Right renal cortex interstitium (tissue), 3 donors: ENCODE measurements at regions not wholly inside any gene's neighbourhood (a gene's known extent, or its start where the extent isn't known, plus 50 kb on each side); places are given as distances from the start of the nearest gene placed in this dataset.
A peak's percentile ranks its signal among the peaks of the same experiment; 100 is the strongest.

ENCODE experiments used
- DNase-seq, 3 donors: peaks; one replicate each; pipeline ENCODE4 v3.0.0-alpha.2; 2013; ENCODE audit warnings: low read depth in 3 of 3, low spot score in 2 of 3

DNA sequence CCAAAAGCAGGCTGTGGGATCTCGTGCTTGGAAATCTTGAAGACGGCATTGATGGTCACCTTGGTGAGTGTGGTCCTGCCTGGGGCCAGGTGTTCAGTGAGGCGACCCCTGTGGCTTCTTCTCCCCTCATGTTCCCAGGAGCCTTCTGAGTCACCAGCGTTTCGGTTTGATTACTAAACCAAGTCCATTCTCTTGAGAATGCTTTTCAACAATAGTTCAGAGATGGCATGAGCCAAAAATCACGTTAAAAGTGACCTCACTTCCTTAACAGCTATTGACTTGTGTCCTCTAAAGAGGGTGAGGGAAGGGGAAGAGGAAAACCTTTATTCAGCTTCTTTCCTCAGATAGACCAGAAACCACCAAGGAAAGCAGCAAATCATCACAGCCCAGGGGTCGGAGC is 315.2 kb downstream of the GATA3 start:
- no peak for DNase-seq

GRCh38 chr10:8374334-8374733 is 319.8 kb downstream of the GATA3 start:
- DNase-seq: no peak

- no peak for DNase-seq
These were observed 320.6 kb downstream of the GATA3 start for GRCh38 chr10:8375137-8375536.

DNA sequence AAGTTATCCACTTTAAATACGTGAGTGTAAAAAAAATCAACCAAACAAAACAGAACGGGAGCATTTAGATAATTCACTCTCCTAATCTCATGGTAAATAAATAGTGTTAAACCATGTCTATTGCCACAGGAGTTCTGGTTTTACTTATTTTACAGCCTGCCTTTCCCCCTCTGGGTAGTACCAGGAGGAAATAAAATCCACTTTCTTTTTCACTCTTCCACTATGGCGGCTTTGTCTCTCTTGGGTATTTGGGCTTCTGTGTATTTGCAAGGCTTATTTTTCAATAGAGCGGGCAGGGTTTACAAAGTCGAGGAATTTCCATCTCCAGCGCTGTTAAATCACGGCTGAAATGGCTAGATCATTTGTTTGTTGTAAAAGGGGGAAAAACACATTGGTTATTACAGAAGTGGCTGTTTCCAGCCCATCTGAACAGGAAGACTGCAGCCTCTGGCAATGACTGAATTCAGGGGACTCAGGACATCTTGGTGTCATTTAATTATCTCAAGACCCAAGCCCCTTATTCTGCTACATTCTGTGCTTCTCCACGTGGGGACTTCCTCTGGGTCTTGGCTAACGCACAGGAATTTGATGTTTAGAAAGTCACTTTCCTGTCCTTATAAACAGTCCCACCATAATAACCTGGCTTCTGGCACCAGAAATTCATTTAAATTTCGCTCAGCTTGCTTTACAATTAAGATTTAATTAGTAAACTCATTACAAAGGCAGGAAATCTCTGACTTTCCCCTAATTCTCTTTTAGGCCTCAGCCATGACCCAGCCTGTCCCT is 323.9 kb downstream of the GATA3 start:
- no peak for DNase-seq

DNA sequence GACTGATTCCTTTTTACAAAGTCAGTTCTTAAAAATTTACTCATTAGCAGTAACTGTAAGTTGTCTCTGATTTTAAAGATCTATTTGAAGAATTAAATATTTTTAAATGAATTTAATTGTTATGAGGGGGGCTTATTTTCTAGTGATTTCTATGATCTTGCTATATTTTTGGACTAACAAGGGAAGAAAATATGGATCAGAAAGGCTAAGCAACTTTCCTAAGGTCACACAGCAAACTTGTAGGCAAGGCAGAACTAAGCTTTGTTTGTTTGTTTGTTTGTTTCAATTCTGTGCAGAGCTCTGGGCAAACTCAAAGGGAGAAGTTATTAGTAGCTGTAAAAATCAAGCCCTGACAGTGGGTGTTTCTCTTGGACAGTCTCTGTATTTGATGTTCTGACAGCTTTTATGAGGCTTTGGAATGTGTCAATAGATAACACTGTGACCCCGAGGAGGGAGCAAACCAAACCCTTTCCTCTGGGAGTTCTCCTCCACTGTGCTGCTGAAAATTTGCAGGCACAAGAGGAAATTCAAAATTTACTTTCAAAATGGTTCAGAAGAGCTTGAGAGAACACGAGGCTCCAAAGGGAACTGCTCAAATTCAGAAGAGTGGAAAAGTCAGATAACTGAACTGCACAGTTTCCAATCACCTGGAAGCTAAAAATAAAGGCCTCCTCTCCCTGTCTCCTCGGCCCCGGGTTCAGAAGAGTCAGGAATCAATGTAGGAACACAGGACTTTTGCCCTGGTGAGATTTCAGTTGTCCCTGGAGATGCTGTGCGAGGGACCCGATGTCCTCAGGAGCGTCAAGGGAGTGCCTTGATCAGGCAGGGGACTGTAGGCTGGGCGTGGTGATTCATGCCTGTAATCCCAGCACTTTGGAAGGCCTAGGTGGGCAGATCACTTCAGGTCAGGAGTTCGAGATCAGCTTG is 325.7 kb downstream of the GATA3 start:
- DNase-seq: peak in 1 of 3 donors; percentile 8

- DNase-seq: no peak
These were observed 326.5 kb downstream of the GATA3 start for GRCh38 chr10:8380833-8381496.

GRCh38 chr10:8386781-8387180 is 332.3 kb downstream of the GATA3 start:
- no peak for DNase-seq

GRCh38 chr10:8389630-8390029 is 335.1 kb downstream of the GATA3 start:
- no peak for DNase-seq

DNA sequence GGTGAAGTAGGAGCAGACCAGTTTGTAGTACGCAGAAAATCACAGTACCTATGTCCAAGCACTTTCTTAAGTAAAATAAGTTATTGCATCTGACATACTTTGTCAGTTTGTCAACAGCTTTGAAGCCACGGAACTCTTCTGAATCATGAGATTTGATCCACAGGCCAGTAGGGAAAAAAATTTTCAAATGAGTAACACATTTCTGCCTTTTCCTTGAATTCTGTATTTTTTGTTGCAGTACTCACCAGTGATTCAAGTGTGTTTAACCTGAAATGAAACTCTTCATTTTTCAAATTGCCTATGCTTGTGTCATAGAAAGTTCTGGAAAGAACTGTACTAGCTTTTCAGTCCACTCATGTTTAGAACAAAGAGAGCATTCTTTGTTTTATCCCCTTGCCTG is 337.7 kb downstream of the GATA3 start:
- DNase-seq: no peak

DNA sequence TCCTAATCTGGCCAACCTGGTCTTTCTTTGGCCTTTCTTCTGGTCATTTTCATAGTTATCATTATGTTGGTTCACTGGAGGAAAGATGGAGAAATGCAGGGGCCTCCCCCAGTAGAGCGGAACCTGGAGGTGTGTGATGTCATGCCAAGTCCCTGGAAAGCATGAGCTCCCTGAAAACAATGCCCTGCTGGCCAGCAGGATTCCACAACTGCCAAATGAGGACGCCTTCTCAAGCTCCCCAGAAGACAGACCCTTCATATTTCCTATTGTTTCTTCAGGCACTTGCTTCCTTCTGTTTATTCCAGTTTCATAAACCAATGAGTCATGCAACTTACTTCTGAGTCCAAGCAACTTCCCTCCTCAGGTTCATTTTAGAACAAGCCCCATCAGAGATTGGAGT is 339.0 kb downstream of the GATA3 start:
- DNase-seq: no peak

DNA sequence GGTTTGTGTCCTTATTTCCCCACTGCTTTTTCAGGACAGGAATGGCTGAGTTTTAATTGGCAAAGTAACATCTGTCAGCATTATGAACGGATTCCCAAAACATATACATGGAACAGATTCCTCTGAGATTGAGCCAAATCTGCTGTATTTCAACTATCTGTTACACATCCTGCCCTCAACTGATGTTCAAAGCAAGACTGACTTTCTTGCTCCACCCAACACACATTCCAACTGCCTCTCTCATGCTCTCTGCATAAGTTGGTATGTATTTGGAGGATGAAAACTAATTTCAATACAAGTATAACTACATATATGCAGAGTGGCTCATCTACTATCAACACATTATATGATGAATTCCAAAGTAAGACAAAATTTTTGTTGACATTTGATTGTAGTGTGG is 342.2 kb downstream of the GATA3 start:
- DNase-seq: no peak

GRCh38 chr10:8398771-8399170 is 344.3 kb downstream of the GATA3 start:
- DNase-seq: no peak

GRCh38 chr10:8400151-8400550 is 345.7 kb downstream of the GATA3 start:
- no peak for DNase-seq

- DNase-seq: no peak
These were observed 346.4 kb downstream of the GATA3 start for GRCh38 chr10:8400892-8401291.

- no peak for DNase-seq
These were observed 347.0 kb downstream of the GATA3 start for GRCh38 chr10:8401531-8401930.

- DNase-seq: no peak
These were observed 348.1 kb downstream of the GATA3 start for GRCh38 chr10:8402576-8402975.

- DNase-seq: no peak
These were observed 349.4 kb downstream of the GATA3 start for GRCh38 chr10:8403711-8404371.

- no peak for DNase-seq
These were observed 350.2 kb downstream of the GATA3 start for GRCh38 chr10:8404721-8405120.

DNA sequence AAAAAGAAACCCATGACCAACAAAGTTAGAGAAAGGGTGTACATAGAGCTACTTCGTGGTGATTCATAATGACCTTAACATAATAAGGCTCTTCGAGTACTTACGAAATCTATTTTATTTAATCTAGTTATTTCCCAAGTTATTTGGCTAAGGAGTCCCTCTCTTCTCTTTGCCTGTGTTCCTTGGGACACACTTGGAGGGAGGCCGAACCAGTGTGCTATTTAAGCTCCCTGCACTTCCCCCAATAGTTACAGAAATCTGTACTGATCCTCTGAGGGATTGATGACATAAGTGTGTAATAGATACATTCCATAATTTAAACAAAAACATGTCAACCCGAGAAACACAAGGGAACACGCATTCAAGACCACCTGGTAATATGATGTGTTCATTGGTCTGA is 351.1 kb downstream of the GATA3 start:
- no peak for DNase-seq

DNA sequence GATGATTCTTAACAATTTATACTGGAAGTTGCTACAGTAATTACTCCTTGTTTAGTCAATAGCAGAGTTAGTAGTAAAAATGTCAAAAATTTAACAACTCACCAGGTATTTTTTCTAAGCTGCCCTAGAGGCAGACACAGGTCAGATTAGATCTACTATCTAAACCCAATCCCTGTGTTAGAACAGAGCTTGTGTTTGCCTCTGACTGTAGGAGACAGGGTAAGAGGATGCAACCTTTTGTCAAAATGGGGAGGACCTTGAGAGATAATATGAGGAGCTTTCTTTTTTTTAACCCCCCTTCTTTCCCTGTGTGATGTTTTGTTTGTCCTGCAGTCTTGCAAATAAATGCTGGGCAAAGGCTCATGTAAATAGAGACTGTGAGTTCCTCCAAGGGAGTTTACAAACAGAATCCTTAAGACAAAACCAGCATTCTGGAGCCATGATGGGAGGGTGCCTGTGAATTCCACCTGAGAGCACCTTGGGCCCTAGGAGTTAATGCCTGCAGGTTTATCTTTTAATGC is 353.1 kb downstream of the GATA3 start:
- DNase-seq: no peak

DNA sequence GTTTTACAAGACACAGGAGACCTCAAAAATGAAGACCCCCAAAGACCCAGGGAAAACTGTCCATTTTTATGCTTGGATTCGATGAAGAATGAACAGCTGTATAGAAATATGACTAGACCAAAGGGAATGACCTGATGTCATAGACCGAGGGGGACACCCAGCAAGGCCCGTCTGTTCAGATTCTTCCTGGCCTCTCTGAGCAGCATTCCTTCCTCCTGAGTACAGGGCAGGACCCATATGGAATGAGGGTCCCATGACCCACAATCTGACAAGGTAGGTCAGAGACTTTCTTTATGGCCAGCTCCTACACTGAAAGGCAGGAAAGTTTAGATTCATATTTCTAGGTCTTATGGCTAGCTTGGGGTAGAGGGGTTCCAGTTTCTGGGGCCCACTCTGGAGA is 356.0 kb downstream of the GATA3 start:
- DNase-seq: no peak
